ENCODE measurements at regions not wholly inside any gene's neighbourhood (a gene's known extent, or its start where the extent isn't known, plus 50 kb on each side); places are given as distances from the start of the nearest gene placed in this dataset.

GRCh38 chr3:101996832-101997231 lies 147.5 kb downstream of the NFKBIZ start:
- TF ChIP-seq, protein P1, sequence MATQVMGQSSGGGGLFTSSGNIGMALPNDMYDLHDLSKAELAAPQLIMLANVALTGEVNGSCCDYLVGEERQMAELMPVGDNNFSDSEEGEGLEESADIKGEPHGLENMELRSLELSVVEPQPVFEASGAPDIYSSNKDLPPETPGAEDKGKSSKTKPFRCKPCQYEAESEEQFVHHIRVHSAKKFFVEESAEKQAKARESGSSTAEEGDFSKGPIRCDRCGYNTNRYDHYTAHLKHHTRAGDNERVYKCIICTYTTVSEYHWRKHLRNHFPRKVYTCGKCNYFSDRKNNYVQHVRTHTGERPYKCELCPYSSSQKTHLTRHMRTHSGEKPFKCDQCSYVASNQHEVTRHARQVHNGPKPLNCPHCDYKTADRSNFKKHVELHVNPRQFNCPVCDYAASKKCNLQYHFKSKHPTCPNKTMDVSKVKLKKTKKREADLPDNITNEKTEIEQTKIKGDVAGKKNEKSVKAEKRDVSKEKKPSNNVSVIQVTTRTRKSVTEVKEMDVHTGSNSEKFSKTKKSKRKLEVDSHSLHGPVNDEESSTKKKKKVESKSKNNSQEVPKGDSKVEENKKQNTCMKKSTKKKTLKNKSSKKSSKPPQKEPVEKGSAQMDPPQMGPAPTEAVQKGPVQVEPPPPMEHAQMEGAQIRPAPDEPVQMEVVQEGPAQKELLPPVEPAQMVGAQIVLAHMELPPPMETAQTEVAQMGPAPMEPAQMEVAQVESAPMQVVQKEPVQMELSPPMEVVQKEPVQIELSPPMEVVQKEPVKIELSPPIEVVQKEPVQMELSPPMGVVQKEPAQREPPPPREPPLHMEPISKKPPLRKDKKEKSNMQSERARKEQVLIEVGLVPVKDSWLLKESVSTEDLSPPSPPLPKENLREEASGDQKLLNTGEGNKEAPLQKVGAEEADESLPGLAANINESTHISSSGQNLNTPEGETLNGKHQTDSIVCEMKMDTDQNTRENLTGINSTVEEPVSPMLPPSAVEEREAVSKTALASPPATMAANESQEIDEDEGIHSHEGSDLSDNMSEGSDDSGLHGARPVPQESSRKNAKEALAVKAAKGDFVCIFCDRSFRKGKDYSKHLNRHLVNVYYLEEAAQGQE (IDR thresholded peaks at IDR 0.05; ENCODE audit: insufficient replicate concordance, low read depth), result no peak
- TF ChIP-seq, protein P2, sequence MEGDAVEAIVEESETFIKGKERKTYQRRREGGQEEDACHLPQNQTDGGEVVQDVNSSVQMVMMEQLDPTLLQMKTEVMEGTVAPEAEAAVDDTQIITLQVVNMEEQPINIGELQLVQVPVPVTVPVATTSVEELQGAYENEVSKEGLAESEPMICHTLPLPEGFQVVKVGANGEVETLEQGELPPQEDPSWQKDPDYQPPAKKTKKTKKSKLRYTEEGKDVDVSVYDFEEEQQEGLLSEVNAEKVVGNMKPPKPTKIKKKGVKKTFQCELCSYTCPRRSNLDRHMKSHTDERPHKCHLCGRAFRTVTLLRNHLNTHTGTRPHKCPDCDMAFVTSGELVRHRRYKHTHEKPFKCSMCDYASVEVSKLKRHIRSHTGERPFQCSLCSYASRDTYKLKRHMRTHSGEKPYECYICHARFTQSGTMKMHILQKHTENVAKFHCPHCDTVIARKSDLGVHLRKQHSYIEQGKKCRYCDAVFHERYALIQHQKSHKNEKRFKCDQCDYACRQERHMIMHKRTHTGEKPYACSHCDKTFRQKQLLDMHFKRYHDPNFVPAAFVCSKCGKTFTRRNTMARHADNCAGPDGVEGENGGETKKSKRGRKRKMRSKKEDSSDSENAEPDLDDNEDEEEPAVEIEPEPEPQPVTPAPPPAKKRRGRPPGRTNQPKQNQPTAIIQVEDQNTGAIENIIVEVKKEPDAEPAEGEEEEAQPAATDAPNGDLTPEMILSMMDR (IDR thresholded peaks at IDR 0.05; ENCODE audit: insufficient read depth, low read length), result no peak
- no peak for TF ChIP-seq POLR2AphosphoS5 (IDR thresholded peaks at IDR 0.05; ENCODE audit: low read depth)

Data from HL-60 (cell line).